Esophagus squamous epithelium (tissue), 4 donors: ENCODE measurements at regions not wholly inside any gene's neighbourhood (a gene's known extent, or its start where the extent isn't known, plus 50 kb on each side); places are given as distances from the start of the nearest gene placed in this dataset.

Source experiments
- CTCF ChIP-seq, 6 experiments: fragments of 450-650 bp in 4 of 6; fragments of 200-600 bp in 2 of 6; sonication (generic) in 2 of 6; IDR thresholded peaks; one replicate each; pipeline ENCODE4 v1.5.1; 2016 to 2019; ENCODE audit warnings: antibody characterized with exemption in 6 of 6, mild to moderate bottlenecking in 4 of 6, moderate library complexity in 4 of 6
- POLR2A ChIP-seq, 4 donors: fragments of 450-650 bp; IDR thresholded peaks; one replicate each; pipeline ENCODE4 v1.6.1; 2017; ENCODE audit warnings: antibody characterized with exemption in 4 of 4, mild to moderate bottlenecking in 4 of 4, moderate library complexity in 3 of 4

GRCh38 chr5:71839096-71839884 lies 120.2 kb downstream of the CARTPT start:
- TF ChIP-seq CTCF (IDR thresholded peaks at IDR 0.05) (no peak), POLR2A (IDR thresholded peaks at IDR 0.05) (no peak)
